ENCODE measurements at regions not wholly inside any gene's neighbourhood (a gene's known extent, or its start where the extent isn't known, plus 50 kb on each side); places are given as distances from the start of the nearest gene placed in this dataset.

DNA sequence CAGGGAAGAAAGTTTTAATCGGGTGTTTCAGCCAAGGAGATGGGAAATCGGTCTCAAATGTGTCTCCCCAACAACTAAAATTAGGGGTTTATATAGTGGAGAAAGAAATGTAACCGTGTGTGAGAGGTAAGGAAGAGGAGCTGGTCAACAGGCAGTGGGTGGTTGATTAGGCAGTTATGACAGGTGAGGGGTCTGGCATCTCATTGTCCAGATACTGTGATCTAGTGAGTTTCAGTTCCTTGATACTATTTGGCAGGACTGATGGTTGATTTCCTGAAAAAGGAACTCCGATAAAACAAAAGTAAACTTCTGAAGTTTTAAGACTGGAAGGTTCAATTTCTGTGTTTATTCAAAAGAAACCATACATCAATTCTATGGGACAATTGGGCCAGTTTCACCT lies 197.9 kb downstream of the LPIN1 start:
- Histone ChIP-seq H3K9ac (no peak overlapping the region), H3K79me2 (ENCODE audit: low read depth) (no peaks in the 10 kb centered on the region), H3K4me1 (no peaks in the 10 kb centered on the region), H3K27ac (no peak overlapping the region), H4K20me1 (ENCODE audit: low read depth) (no peaks in the 10 kb centered on the region), H3K4me3 (no peak overlapping the region), H3K9me3 (ENCODE audit: low read depth) (no peaks in the 10 kb centered on the region), H2AFZ (replicated peaks) (no peak overlapping the region), H3F3A (ENCODE audit: low read depth) (no peaks in the 10 kb centered on the region), H3K4me2 (no peak overlapping the region), H3K36me3 (no peaks in the 10 kb centered on the region), H3K27me3 (no peaks in the 10 kb centered on the region)
- no peaks in the 10 kb centered on the region for H3K36me3 Mint-ChIP-seq
- H3K27me3 Mint-ChIP-seq (ENCODE audit: insufficient read depth, low read depth): peaks cover 2% of the 10 kb centered on the region
- no peak overlapping the region for H3K4me3 Mint-ChIP-seq
- DNase-seq (ENCODE audit: low spot score): no peak
- peaks cover 2% of the 10 kb centered on the region for H3K9me3 Mint-ChIP-seq
- no peak overlapping the region for H3K27ac Mint-ChIP-seq
- no peak for TF ChIP-seq EZH2 (IDR thresholded peaks at IDR 0.05)
- TF ChIP-seq, protein P1, sequence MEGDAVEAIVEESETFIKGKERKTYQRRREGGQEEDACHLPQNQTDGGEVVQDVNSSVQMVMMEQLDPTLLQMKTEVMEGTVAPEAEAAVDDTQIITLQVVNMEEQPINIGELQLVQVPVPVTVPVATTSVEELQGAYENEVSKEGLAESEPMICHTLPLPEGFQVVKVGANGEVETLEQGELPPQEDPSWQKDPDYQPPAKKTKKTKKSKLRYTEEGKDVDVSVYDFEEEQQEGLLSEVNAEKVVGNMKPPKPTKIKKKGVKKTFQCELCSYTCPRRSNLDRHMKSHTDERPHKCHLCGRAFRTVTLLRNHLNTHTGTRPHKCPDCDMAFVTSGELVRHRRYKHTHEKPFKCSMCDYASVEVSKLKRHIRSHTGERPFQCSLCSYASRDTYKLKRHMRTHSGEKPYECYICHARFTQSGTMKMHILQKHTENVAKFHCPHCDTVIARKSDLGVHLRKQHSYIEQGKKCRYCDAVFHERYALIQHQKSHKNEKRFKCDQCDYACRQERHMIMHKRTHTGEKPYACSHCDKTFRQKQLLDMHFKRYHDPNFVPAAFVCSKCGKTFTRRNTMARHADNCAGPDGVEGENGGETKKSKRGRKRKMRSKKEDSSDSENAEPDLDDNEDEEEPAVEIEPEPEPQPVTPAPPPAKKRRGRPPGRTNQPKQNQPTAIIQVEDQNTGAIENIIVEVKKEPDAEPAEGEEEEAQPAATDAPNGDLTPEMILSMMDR (IDR thresholded peaks at IDR 0.05): no peak
- no peak for TF ChIP-seq EZH2phosphoT487 (IDR thresholded peaks at IDR 0.05)
- H3K4me1 Mint-ChIP-seq: no peaks in the 10 kb centered on the region

DNA sequence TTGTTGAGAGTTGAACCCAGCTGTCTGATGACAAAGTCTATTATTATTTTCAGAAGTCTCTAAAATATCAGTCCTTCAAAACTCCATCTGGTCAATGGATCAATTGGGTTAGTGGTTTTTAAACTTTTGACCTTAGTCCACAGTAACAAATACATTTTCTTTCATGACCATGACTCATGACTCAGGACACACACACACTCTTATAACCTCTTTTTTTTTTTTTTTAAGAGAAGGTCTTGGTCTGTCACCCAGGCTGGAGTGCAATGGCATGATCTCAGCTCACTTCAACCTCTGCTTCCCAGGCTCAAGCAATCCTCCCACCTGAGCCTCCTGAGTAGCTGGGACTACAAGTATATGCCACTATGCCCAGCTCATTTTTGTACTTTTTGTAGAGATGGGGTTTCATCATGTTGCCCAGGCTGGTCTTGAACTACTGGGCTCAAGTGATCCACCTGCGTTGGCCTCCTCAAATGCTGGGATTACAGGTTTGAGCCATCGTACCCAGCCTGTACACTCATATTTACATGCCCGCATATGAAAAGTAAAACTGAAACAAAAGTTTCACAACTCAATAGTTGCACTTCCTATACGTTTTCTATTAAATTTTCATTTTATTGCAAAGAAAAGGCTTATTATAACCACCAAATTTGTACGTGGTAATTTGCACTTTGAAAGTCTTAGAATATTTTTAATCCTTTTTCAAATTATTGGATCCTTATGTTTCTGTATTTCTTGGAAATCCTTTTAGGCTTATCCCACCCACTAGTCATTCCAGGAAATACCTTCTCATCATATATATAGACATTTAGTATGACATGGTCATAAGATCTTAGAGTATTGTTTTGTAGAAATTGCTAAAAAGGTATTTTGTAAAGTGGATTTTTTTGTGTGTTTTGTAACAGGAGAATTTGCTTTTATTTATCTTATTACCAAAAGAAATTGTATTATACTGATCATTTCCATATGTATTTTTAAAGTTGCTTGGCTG lies 199.0 kb downstream of the LPIN1 start:
- no peaks in the 10 kb centered on the region for H3K9me3 ChIP-seq (ENCODE audit: low read depth)
- no peak overlapping the region for H3K4me3 ChIP-seq
- H3K27me3 ChIP-seq: no peaks in the 10 kb centered on the region
- H3K4me2 ChIP-seq: no peak overlapping the region
- no peak for DNase-seq (ENCODE audit: low spot score)
- no peaks in the 10 kb centered on the region for H4K20me1 ChIP-seq (ENCODE audit: low read depth)
- Mint-ChIP-seq H3K27me3 (ENCODE audit: insufficient read depth, low read depth) (peaks cover 2% of the 10 kb centered on the region), H3K4me1 (no peaks in the 10 kb centered on the region), H3K27ac (no peak overlapping the region), H3K4me3 (no peak overlapping the region), H3K9me3 (no peaks in the 10 kb centered on the region), H3K36me3 (no peaks in the 10 kb centered on the region)
- H3K36me3 ChIP-seq: no peaks in the 10 kb centered on the region
- H3F3A ChIP-seq (ENCODE audit: low read depth): no peaks in the 10 kb centered on the region
- no peak overlapping the region for H2AFZ ChIP-seq (replicated peaks)
- TF ChIP-seq, protein P1 (IDR thresholded peaks at IDR 0.05): no peak
- TF ChIP-seq EZH2 (IDR thresholded peaks at IDR 0.05) (no peak), EZH2phosphoT487 (IDR thresholded peaks at IDR 0.05) (no peak)
- H3K9ac ChIP-seq: no peak overlapping the region
- no peak overlapping the region for H3K27ac ChIP-seq
- peaks cover 4% of the 10 kb centered on the region for H3K4me1 ChIP-seq
- no peaks in the 10 kb centered on the region for H3K79me2 ChIP-seq (ENCODE audit: low read depth)

DNA sequence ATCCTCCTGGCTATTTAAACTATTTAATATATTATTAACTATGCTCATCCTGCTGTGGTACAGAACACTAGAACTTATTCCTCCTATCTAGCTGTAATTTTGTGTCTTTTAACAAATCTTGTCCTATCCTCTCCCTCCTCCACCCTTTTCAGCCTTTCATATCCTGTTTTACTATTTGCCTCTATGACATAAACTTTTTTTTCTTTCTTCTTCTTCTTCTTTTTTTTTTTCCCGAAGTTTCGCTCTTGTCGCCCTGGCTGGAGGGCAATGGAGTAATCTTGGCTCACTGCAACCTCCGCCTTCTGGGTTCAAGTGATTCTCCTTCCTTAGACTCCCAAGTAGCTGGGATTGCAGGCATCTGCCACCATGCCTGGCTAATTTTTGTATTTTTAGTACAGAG lies 201.5 kb downstream of the LPIN1 start:
- Mint-ChIP-seq H3K4me1 (no peaks in the 10 kb centered on the region), H3K36me3 (no peaks in the 10 kb centered on the region), H3K4me3 (no peak overlapping the region), H3K27me3 (ENCODE audit: insufficient read depth, low read depth) (no peaks in the 10 kb centered on the region), H3K9me3 (no peaks in the 10 kb centered on the region), H3K27ac (no peak overlapping the region)
- Histone ChIP-seq H3K27me3 (no peaks in the 10 kb centered on the region), H3K27ac (no peak overlapping the region), H3K4me1 (peaks cover 4% of the 10 kb centered on the region), H3K36me3 (no peaks in the 10 kb centered on the region), H3K4me3 (no peak overlapping the region), H3F3A (ENCODE audit: low read depth) (no peaks in the 10 kb centered on the region), H4K20me1 (ENCODE audit: low read depth) (no peaks in the 10 kb centered on the region), H3K4me2 (no peak overlapping the region), H2AFZ (replicated peaks) (no peak overlapping the region), H3K9ac (no peak overlapping the region), H3K79me2 (ENCODE audit: low read depth) (no peaks in the 10 kb centered on the region), H3K9me3 (ENCODE audit: low read depth) (no peaks in the 10 kb centered on the region)
- TF ChIP-seq, protein P1 (IDR thresholded peaks at IDR 0.05): no peak
- TF ChIP-seq EZH2phosphoT487 (IDR thresholded peaks at IDR 0.05) (no peak), EZH2 (IDR thresholded peaks at IDR 0.05) (no peak)
- DNase-seq (ENCODE audit: low spot score): no peak
